OCI-LY3 (cell line): ENCODE measurements at regions not wholly inside any gene's neighbourhood (a gene's known extent, or its start where the extent isn't known, plus 50 kb on each side); places are given as distances from the start of the nearest gene placed in this dataset.

Experiments used
- EZH2phosphoT487 ChIP-seq: fragments of 200-600 bp; shearing (Covaris generic); IDR thresholded peaks from 2 replicates; pipeline ENCODE4 v1.6.1; 2018; ENCODE audit warnings: antibody characterized with exemption, mixed run types, low read depth
- TF ChIP-seq, protein P1 (sequence below): fragments of 200-600, 300-600 bp; sonication (generic); IDR thresholded peaks from 2 replicates; pipeline ENCODE4 v1.5.1; 2014; ENCODE audit warnings: antibody characterized with exemption, low read length, low read depth

- no peak for TF ChIP-seq EZH2phosphoT487
- TF ChIP-seq, protein P1, sequence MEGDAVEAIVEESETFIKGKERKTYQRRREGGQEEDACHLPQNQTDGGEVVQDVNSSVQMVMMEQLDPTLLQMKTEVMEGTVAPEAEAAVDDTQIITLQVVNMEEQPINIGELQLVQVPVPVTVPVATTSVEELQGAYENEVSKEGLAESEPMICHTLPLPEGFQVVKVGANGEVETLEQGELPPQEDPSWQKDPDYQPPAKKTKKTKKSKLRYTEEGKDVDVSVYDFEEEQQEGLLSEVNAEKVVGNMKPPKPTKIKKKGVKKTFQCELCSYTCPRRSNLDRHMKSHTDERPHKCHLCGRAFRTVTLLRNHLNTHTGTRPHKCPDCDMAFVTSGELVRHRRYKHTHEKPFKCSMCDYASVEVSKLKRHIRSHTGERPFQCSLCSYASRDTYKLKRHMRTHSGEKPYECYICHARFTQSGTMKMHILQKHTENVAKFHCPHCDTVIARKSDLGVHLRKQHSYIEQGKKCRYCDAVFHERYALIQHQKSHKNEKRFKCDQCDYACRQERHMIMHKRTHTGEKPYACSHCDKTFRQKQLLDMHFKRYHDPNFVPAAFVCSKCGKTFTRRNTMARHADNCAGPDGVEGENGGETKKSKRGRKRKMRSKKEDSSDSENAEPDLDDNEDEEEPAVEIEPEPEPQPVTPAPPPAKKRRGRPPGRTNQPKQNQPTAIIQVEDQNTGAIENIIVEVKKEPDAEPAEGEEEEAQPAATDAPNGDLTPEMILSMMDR, result no peak
Observed at GRCh38 chr12:127546721-127547505, 720.1 kb upstream of the TMEM132C start.
